SK-N-SH treated with all-trans-retinoic acid at 6 μM for 48 hours (cell line): ENCODE measurements at regions not wholly inside any gene's neighbourhood (a gene's known extent, or its start where the extent isn't known, plus 50 kb on each side); places are given as distances from the start of the nearest gene placed in this dataset.

Experiments
- ATAC-seq: fragments of 200-7000 bp; cut with Tn5 transposase; 3 replicates; pipeline ENCODE4 v1.9.1; 2020; ENCODE audit warnings: mild to moderate bottlenecking, moderate library complexity
- ARNTL ChIP-seq: fragments of 450-650 bp; formaldehyde crosslinking; IDR thresholded peaks from 2 replicates; pipeline ENCODE4 v1.5.0; 2020; ENCODE audit warnings: low read depth, mild to moderate bottlenecking, moderate library complexity, borderline replicate concordance
- CREB5 ChIP-seq: fragments of 250-450 bp; sonication (Bioruptor Pico); IDR thresholded peaks from 2 replicates; pipeline ENCODE4 v1.5.1; 2020; ENCODE audit warnings: low read depth, mild to moderate bottlenecking, moderate library complexity
- CSDC2 ChIP-seq: fragments of 250-450 bp; sonication (Bioruptor Pico); IDR thresholded peaks from 2 replicates; pipeline ENCODE4 v1.5.0; 2020; ENCODE audit warnings: mild to moderate bottlenecking, moderate library complexity
- CSRNP3 ChIP-seq: fragments of 250-450 bp; sonication (Bioruptor Pico); IDR thresholded peaks from 2 replicates; pipeline ENCODE4 v1.5.1; 2021; ENCODE audit warnings: mild to moderate bottlenecking, moderate library complexity
- ESRRG ChIP-seq: fragments of 250-450 bp; sonication (Bioruptor Pico); IDR thresholded peaks from 2 replicates; pipeline ENCODE4 v1.6.1; 2021; ENCODE audit warnings: mild to moderate bottlenecking
- GLIS3 ChIP-seq: fragments of 250-450 bp; sonication (Bioruptor Pico); IDR thresholded peaks from 2 replicates; pipeline ENCODE4 v1.5.0; 2020; ENCODE audit warnings: mild to moderate bottlenecking, moderate library complexity
- ISL1 ChIP-seq: fragments of 250-450 bp; sonication (Bioruptor Pico); IDR thresholded peaks from 2 replicates; pipeline ENCODE4 v2.1.2; 2022; ENCODE audit warnings: mild to moderate bottlenecking, moderate library complexity
- OSR1 ChIP-seq: fragments of 250-450 bp; sonication (Bioruptor Pico); IDR thresholded peaks from 2 replicates; pipeline ENCODE4 v1.8.0; 2022; ENCODE audit warnings: moderate library complexity, mild to moderate bottlenecking, inconsistent platforms
- PPARA ChIP-seq: fragments of 250-450 bp; sonication (Bioruptor Pico); IDR thresholded peaks from 2 replicates; pipeline ENCODE4 v1.5.0; 2020; ENCODE audit warnings: mild to moderate bottlenecking, borderline replicate concordance
- RARB ChIP-seq: fragments of 250-450 bp; sonication (Bioruptor Pico); IDR thresholded peaks from 2 replicates; pipeline ENCODE4 v1.8.0; 2021; ENCODE audit warnings: mild to moderate bottlenecking, moderate library complexity
- SNAI2 ChIP-seq: fragments of 250-450 bp; sonication (Bioruptor Pico); IDR thresholded peaks from 2 replicates; pipeline ENCODE4 v1.5.0; 2020; ENCODE audit warnings: mild to moderate bottlenecking, moderate library complexity
- TCF4 ChIP-seq: fragments of 250-450 bp; sonication (Bioruptor Pico); IDR thresholded peaks from 2 replicates; pipeline ENCODE4 v1.8.0; 2021; ENCODE audit warnings: mild to moderate bottlenecking, moderate library complexity, borderline replicate concordance
- TOX ChIP-seq: fragments of 250-450 bp; sonication (Bioruptor Pico); IDR thresholded peaks from 2 replicates; pipeline ENCODE4 v1.8.0; 2021; ENCODE audit warnings: mild to moderate bottlenecking, moderate library complexity, borderline replicate concordance
- ZFP3 ChIP-seq: fragments of 250-450 bp; sonication (Bioruptor Pico); IDR thresholded peaks from 2 replicates; pipeline ENCODE4 v1.5.0; 2020; ENCODE audit warnings: mild to moderate bottlenecking, moderate library complexity
- ZFP30 ChIP-seq: fragments of 450-650 bp; formaldehyde crosslinking; IDR thresholded peaks from 2 replicates; pipeline ENCODE4 v1.5.0; 2022; ENCODE audit warnings: mild to moderate bottlenecking, moderate library complexity
- ZNF565 ChIP-seq: fragments of 450-650 bp; formaldehyde crosslinking; conservative IDR thresholded peaks from 2 replicates; pipeline ENCODE4 v1.5.0; 2020; ENCODE audit warnings: low read depth, mild to moderate bottlenecking, moderate library complexity
- ZNF70 ChIP-seq: fragments of 450-650 bp; formaldehyde crosslinking; IDR thresholded peaks from 2 replicates; pipeline ENCODE4 v1.5.0; 2020; ENCODE audit warnings: mild to moderate bottlenecking, moderate library complexity
- ZNF8 ChIP-seq: fragments of 450-650 bp; formaldehyde crosslinking; IDR thresholded peaks from 2 replicates; pipeline ENCODE4 v1.5.0; 2020; ENCODE audit warnings: mild to moderate bottlenecking, moderate library complexity
- TF ChIP-seq, protein P1 (sequence below): fragments of 250-450 bp; sonication (Bioruptor Pico); IDR thresholded peaks from 2 replicates; pipeline ENCODE4 v1.8.0; 2020; ENCODE audit warnings: mild to moderate bottlenecking, moderate library complexity, borderline replicate concordance
- TF ChIP-seq, protein P2 (sequence below): fragments of 250-450 bp; sonication (Bioruptor Pico); IDR thresholded peaks from 2 replicates; pipeline ENCODE4 v1.8.0; 2021; ENCODE audit warnings: low read depth, mild to moderate bottlenecking, moderate library complexity, borderline replicate concordance

DNA sequence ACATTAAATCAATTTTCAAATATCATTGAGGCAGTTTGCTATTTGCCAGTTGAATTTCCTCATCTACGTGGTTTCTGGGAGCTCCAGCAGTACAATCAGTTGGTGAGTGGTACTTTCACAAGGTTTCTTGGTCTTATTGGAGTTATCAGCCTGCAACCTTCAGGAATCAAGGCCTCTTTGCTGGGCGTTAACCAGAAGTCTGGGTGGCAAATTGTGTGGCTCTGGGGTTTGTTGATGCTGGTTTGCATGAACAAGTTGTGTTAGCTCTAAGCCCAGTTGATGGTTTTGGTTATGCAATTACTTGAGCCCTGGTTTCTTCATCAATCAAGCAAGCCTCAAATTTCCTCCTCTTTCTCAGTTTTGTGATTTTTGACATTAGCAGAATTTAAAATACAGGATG, 152.9 kb upstream of the ANKRD55 start (continued):
- TF ChIP-seq CREB5 = no peak
- TF ChIP-seq CSRNP3 (CRISPR knock-in tag) = no peak
- TF ChIP-seq, protein P1, sequence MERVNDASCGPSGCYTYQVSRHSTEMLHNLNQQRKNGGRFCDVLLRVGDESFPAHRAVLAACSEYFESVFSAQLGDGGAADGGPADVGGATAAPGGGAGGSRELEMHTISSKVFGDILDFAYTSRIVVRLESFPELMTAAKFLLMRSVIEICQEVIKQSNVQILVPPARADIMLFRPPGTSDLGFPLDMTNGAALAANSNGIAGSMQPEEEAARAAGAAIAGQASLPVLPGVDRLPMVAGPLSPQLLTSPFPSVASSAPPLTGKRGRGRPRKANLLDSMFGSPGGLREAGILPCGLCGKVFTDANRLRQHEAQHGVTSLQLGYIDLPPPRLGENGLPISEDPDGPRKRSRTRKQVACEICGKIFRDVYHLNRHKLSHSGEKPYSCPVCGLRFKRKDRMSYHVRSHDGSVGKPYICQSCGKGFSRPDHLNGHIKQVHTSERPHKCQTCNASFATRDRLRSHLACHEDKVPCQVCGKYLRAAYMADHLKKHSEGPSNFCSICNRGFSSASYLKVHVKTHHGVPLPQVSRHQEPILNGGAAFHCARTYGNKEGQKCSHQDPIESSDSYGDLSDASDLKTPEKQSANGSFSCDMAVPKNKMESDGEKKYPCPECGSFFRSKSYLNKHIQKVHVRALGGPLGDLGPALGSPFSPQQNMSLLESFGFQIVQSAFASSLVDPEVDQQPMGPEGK (CRISPR knock-in tag) = no peak
- no peak for TF ChIP-seq GLIS3 (CRISPR knock-in tag)
- TF ChIP-seq PPARA (CRISPR knock-in tag) = no peak
- TF ChIP-seq ZNF8 (CRISPR knock-in tag) = no peak

GRCh38 chr5:56384186-56384585, 151.1 kb upstream of the ANKRD55 start:
- TF ChIP-seq, protein P1 (CRISPR knock-in tag) = no peak
- TF ChIP-seq TCF4 (CRISPR knock-in tag) = no peak
- TF ChIP-seq ZNF70 = no peak
- ATAC-seq = no peak

GRCh38 chr5:56383761-56384160, 150.6 kb upstream of the ANKRD55 start:
- no peak for ATAC-seq
- TF ChIP-seq CSRNP3 (CRISPR knock-in tag) (no peak), ZNF565 (no peak), CSDC2 (no peak), ZFP3 (CRISPR knock-in tag) (no peak), ESRRG (no peak), ZNF8 (CRISPR knock-in tag) (no peak), OSR1 (CRISPR knock-in tag) (no peak), TOX (CRISPR knock-in tag) (no peak), GLIS3 (CRISPR knock-in tag) (no peak), ARNTL (CRISPR knock-in tag) (no peak), ZFP30 (CRISPR knock-in tag) (no peak), TCF4 (CRISPR knock-in tag) (no peak), ZNF70 (no peak)
- TF ChIP-seq, protein P2, sequence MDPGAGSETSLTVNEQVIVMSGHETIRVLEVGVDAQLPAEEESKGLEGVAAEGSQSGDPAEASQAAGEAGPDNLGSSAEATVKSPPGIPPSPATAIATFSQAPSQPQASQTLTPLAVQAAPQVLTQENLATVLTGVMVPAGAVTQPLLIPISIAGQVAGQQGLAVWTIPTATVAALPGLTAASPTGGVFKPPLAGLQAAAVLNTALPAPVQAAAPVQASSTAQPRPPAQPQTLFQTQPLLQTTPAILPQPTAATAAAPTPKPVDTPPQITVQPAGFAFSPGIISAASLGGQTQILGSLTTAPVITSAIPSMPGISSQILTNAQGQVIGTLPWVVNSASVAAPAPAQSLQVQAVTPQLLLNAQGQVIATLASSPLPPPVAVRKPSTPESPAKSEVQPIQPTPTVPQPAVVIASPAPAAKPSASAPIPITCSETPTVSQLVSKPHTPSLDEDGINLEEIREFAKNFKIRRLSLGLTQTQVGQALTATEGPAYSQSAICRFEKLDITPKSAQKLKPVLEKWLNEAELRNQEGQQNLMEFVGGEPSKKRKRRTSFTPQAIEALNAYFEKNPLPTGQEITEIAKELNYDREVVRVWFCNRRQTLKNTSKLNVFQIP (CRISPR knock-in tag) = no peak

DNA sequence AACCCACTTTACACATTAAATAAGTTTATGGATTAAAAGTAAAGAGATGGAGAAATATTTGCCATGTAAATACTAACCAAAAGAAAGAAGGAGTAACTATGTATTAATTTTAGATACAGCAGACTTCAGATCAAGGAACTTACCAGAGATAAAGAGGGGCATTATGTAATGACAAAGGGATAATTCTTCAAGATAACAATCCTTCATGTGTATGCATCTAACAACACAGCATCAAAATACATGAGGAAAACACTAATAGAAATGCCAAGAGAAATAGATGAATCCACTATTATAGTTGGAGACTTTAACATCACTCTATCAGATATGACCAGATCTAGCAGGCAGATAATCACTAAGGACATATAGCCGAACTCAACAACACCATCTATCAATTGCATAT, 149.8 kb upstream of the ANKRD55 start:
- no peak for ATAC-seq
- TF ChIP-seq ISL1 (CRISPR knock-in tag) = no peak
- no peak for TF ChIP-seq CSRNP3 (CRISPR knock-in tag)
- TF ChIP-seq TOX (CRISPR knock-in tag) = no peak
- TF ChIP-seq ARNTL (CRISPR knock-in tag) = no peak
- TF ChIP-seq ZNF70 = no peak
- no peak for TF ChIP-seq ZNF8 (CRISPR knock-in tag)
- no peak for TF ChIP-seq GLIS3 (CRISPR knock-in tag)
- no peak for TF ChIP-seq CSDC2
- no peak for TF ChIP-seq RARB (CRISPR knock-in tag)
- TF ChIP-seq CREB5 = no peak
- no peak for TF ChIP-seq ZNF565
- no peak for TF ChIP-seq ESRRG
- TF ChIP-seq SNAI2 = no peak
- TF ChIP-seq, protein P1 (CRISPR knock-in tag) = no peak
- no peak for TF ChIP-seq ZFP3 (CRISPR knock-in tag)
